ENCODE measurements at regions not wholly inside any gene's neighbourhood (a gene's known extent, or its start where the extent isn't known, plus 50 kb on each side); places are given as distances from the start of the nearest gene placed in this dataset.

DNA sequence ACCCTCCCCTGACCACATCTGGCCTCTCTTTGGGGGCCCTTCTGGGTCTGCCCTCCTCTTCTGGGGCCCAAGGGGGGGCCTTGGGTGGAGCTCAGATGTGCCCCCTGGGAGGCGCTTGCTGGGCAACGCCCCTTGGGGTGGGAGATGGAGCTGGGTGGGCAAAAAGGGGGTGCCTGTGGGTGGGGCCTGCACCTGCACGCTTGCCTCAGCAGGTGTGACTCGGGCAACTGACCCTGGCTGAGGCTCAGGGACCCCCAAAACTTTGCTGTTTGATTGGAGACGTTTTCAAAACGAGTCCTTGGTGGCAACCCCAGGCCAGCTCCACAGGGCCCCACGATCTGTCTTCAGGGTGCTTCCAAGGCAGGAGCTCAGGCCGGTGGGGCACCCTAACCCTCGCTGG is 105.3 kb downstream of the SIK1 start:
- Mint-ChIP-seq H3K27ac (no peak overlapping the region), H3K36me3 (ENCODE audit: low read depth) (no peaks in the 10 kb centered on the region), H3K4me1 (ENCODE audit: low read depth) (peaks cover 6% of the 10 kb centered on the region), H3K27me3 (ENCODE audit: low read depth) (peaks cover 3% of the 10 kb centered on the region), H3K4me3 (no peak overlapping the region), H3K9me3 (no peaks in the 10 kb centered on the region)

DNA sequence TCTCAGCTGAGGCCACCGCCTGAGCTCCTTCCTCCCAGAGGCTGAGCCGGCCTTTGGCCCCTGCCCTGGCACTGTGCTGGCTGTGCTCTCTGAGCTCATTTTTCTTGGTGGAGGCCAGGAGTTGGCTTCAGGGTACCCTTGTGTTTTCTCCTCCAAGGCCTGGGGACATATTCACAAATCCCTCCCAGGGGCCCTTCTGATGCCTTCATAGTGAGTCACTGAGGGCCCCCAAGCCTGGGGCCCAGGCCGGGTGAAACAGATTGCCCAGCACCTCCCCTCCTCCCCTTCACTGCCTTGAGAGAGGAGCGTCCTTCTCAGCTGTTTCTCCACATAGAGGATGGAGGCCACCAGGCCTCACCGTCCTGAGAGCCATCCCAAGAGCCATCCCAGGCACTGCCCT is 105.8 kb downstream of the SIK1 start:
- no peak overlapping the region for H3K4me3 Mint-ChIP-seq
- H3K27ac Mint-ChIP-seq: no peak overlapping the region

DNA sequence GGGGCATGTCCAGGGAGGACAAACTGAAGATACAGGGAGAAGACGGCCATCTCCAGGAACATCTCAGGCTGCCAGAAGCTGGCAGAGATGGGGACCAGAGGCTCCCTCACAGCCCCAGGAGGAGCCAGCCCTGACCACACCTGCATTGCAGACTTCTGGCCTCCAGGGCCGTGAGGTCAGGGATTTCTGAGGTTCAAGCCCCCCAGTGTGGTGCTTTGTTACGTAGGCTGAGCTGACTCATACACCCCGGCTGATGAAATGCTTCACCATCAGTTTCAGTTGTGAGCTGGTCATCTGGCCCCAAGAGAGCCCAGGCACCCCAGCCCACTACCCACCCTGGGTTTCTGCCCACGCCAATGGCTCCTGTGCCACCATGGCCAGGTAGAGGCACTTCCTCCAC is 106.4 kb downstream of the SIK1 start:
- Mint-ChIP-seq H3K27me3 (ENCODE audit: low read depth) (peaks cover 3% of the 10 kb centered on the region), H3K27ac (no peak overlapping the region), H3K9me3 (no peaks in the 10 kb centered on the region), H3K4me1 (ENCODE audit: low read depth) (no peaks in the 10 kb centered on the region), H3K4me3 (no peak overlapping the region), H3K36me3 (ENCODE audit: low read depth) (no peaks in the 10 kb centered on the region)

More for the DNA sequence above, 105.8 kb downstream of the SIK1 start:
- H3K27me3 Mint-ChIP-seq (ENCODE audit: low read depth): peaks cover 3% of the 10 kb centered on the region
- peaks cover 3% of the 10 kb centered on the region for H3K4me1 Mint-ChIP-seq (ENCODE audit: low read depth)
- no peaks in the 10 kb centered on the region for H3K9me3 Mint-ChIP-seq
- no peaks in the 10 kb centered on the region for H3K36me3 Mint-ChIP-seq (ENCODE audit: low read depth)

DNA sequence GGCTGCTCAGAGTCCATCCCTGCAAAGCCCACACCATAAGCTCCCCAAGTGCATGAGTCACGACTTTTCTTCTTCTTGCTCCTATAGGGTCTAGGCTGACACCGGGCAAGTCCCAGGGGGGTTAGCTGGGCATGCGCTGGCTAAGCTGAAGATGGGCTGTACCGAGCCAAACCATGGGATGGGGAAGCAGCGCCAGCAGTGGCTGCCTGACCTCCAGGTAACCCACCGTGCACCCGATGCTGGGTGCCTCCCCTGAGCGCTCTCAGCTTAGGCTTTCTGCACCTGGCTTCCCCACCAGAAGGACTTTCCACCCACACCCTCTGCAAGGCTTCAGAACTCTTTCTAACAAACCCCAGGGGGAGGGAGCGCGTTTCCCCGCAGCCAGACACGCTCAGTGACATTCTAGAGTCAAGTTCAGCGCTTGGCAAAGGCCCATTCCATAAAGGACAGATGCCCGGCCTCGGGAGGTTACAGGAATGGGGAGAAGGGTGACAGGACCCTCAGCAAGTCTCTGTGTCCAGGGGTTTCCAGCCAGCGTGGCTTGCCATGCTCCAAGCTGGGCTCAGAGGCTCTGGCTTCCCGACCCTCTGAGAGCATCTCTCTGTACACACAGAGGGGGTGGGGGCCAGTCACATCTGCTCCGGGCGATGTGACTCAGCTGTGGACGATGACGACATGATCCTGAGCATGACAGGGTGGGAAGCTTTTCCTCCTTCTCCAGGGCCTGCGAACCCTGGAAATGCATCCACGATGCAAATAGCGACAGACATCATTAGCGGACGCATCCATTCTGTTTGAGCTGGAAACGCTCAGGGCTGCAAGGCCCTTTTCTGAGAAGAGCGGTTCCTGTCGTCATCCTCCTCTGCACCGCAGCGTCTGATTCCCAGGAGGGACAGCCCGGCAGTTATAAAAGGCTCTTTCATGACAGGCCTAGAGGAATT is 107.8 kb downstream of the SIK1 start:
- H3K27me3 Mint-ChIP-seq (ENCODE audit: low read depth): peaks cover 3% of the 10 kb centered on the region
- no peak overlapping the region for H3K27ac Mint-ChIP-seq
- no peaks in the 10 kb centered on the region for H3K9me3 Mint-ChIP-seq
- no peak overlapping the region for H3K4me3 Mint-ChIP-seq
- peaks cover 2% of the 10 kb centered on the region for H3K4me1 Mint-ChIP-seq (ENCODE audit: low read depth)
- no peaks in the 10 kb centered on the region for H3K36me3 Mint-ChIP-seq (ENCODE audit: low read depth)

DNA sequence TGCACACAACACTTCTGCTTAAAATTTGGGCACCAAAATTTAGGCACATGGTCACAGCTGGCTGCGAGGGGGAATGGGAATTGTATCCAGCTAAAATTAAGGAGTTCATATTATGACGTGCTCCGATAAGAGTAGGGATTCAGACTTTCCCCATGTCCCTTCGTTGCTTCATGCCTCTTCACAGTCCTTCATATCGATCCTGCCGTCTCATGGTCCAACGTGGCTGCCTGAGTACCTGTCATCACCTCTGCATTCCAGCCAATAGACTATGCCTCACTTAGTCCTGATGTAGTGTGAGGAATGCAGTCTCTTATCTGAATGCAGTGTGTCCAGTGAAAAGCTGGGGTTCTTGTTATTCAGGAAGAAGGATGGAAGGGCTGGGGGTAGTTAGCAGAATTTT is 108.6 kb downstream of the SIK1 start:
- Mint-ChIP-seq H3K36me3 (ENCODE audit: low read depth) (no peaks in the 10 kb centered on the region), H3K27ac (no peak overlapping the region), H3K4me3 (no peak overlapping the region), H3K4me1 (ENCODE audit: low read depth) (peaks cover 2% of the 10 kb centered on the region), H3K27me3 (ENCODE audit: low read depth) (peaks cover 3% of the 10 kb centered on the region), H3K9me3 (no peaks in the 10 kb centered on the region)

DNA sequence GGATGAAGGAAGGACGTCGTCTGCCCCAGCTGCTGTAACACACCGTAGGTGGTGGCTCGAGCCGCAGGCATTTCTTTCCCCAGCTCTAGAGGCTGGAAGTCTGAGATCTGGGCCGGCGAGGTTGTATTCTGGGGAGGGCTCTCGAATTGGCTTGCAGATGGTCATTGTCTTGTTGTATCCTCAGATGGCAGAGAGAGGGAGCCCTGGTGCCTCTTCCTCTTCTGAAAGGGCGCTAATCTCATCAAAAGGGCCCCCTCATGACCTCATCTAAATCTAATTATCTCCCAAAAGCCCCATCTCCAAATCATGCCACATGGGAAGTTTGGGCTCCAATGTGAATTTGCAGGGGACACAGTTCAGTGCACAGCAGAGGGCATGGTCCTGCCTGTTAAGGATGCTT is 109.0 kb downstream of the SIK1 start:
- Mint-ChIP-seq H3K9me3 (no peaks in the 10 kb centered on the region), H3K4me3 (no peak overlapping the region), H3K4me1 (ENCODE audit: low read depth) (peaks cover 2% of the 10 kb centered on the region), H3K27me3 (ENCODE audit: low read depth) (peaks cover 3% of the 10 kb centered on the region), H3K27ac (no peak overlapping the region), H3K36me3 (ENCODE audit: low read depth) (no peaks in the 10 kb centered on the region)

DNA sequence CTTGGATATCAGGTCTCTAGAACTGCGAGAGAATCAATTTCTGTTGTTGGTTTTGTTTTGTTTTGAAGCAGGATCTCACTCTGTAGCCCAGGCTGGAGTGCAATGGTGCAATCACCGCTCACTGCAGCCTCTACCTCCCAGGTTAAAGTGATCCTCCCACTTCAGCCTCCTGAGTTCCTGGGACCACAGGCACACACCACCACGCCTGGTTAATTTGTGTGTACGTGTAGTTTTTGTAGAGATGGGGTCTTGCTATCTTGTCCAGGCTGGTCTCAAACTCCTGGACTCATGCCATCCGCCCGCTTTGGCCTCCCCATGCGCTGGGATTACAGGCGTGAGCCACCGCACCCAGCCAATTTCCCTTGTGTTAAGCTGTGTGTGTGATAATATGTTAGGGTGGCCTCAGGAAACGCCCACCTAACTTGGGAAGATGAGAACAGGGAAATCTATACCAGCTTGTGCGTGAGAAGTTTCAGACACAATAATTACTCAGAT is 109.6 kb downstream of the SIK1 start:
- peaks cover 2% of the 10 kb centered on the region for H3K4me1 Mint-ChIP-seq (ENCODE audit: low read depth)
- H3K27me3 Mint-ChIP-seq (ENCODE audit: low read depth): peaks cover 3% of the 10 kb centered on the region
- H3K27ac Mint-ChIP-seq: no peak overlapping the region

DNA sequence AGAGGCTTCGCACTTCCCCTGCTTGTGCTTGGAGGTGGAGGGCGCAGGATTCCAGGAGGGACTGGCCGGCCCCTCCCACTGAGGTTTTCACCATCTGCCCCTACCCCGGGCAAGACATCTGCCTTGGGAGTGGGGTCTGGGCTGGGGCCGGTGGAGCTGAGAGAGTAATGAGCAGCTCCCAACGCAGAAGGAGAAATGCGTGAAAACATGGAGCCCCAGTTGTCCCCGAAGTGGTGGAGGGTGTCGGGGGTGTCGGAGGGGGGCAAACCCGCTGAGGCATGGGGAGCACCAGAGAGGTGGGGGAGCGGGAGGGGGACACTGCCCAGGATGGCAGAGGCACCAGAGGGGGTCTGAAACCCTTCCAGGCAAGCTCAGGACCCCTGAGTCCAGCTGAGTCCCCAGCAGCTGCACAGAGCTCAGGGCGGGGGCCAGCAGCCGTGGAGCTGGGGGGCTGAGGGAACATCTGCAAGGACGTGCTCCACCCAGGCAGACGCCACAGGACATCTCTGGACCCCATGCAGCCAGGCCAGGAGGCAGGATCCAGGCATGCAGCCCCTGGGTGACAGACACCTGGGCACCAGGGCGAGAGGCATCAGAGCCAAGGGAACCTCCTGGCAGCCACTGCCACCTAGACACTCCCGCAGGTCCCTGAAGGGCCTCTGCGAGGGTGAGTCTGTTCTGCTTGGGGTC is 110.6 kb downstream of the SIK1 start:
- H3K36me3 Mint-ChIP-seq (ENCODE audit: low read depth): no peaks in the 10 kb centered on the region
- H3K27me3 Mint-ChIP-seq (ENCODE audit: low read depth): peaks cover 3% of the 10 kb centered on the region
- H3K4me3 Mint-ChIP-seq: no peak overlapping the region
- H3K4me1 Mint-ChIP-seq (ENCODE audit: low read depth): peaks cover 2% of the 10 kb centered on the region
- no peak overlapping the region for H3K27ac Mint-ChIP-seq
- no peaks in the 10 kb centered on the region for H3K9me3 Mint-ChIP-seq

More for the DNA sequence above, 109.6 kb downstream of the SIK1 start:
- Mint-ChIP-seq H3K9me3 (no peaks in the 10 kb centered on the region), H3K36me3 (ENCODE audit: low read depth) (no peaks in the 10 kb centered on the region), H3K4me3 (no peak overlapping the region)

DNA sequence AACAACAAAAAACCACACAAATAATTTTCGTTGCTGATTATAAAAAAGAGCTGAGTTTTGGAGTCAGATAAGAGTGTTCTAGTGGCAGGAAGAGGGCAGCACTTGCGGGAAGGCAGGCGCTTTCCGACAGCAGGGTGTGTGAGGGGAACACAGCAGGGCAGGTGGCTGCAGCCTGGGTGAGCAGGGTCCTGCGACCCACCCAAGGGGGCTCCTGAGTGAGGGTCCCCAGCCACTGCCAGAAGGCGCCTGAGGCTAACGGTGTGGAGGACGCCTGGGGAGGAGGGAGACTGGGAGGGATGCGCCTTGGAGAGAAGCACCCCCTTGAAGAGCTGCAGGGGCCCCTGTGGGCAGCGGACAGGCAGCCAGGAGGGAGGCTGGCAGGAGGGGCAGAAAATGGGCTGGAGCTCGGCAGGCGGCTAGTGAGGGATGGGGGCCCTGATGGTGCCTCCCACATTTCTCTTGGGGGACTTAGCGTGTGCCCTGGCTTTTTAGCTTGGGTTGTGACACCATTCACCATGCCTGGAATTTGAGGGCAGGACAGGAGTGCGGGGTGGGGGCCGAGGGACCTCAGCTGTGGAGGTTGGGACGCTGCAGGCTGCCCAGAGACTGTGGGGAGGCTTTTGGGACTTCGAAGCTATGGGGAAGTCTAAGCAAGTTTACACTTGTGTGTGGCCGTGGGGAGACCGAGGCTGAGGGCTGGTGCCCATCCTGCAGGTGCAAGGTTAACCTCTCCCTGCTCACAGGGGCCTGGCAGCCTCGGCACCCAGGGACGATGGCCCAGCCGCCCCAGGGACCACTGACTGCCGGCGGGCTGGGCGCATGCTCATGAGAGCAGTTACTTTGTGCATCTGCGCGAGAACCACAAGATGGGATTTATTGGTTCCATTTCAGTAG is 111.4 kb downstream of the SIK1 start:
- no peaks in the 10 kb centered on the region for H3K36me3 Mint-ChIP-seq (ENCODE audit: low read depth)
- peak overlapping the region; percentile 28 for H3K27ac Mint-ChIP-seq
- no peaks in the 10 kb centered on the region for H3K9me3 Mint-ChIP-seq
- peaks cover 3% of the 10 kb centered on the region for H3K27me3 Mint-ChIP-seq (ENCODE audit: low read depth)
- no peak overlapping the region for H3K4me3 Mint-ChIP-seq
- H3K4me1 Mint-ChIP-seq (ENCODE audit: low read depth): peaks cover 2% of the 10 kb centered on the region

DNA sequence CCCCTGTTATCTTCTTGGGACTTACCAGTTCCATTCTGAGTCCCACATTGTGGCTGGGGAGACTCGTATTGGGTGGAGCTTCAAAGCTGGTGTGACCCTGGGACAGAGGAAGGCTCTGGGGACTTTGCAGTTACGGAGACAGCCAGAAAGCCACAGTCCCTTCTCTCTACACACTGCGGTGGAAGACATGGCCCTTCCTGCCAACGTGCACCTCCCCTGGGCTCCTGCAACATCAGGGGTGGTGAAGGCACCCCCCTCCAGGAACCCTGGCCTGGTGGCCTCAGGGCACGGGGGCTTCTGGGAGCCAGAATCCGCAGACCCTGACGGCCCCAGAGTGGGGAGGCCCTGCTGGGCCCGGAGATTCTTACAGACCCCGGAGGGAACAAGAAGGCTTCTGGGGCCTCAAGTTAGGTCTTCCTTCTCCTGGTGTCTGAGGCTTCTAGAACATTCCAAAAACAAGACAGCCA is 113.0 kb downstream of the SIK1 start:
- Mint-ChIP-seq H3K27ac (peak overlapping the region; percentile 27), H3K27me3 (ENCODE audit: low read depth) (peaks cover 3% of the 10 kb centered on the region), H3K9me3 (no peaks in the 10 kb centered on the region), H3K4me3 (no peak overlapping the region), H3K36me3 (ENCODE audit: low read depth) (no peaks in the 10 kb centered on the region), H3K4me1 (ENCODE audit: low read depth) (peaks cover 2% of the 10 kb centered on the region)

DNA sequence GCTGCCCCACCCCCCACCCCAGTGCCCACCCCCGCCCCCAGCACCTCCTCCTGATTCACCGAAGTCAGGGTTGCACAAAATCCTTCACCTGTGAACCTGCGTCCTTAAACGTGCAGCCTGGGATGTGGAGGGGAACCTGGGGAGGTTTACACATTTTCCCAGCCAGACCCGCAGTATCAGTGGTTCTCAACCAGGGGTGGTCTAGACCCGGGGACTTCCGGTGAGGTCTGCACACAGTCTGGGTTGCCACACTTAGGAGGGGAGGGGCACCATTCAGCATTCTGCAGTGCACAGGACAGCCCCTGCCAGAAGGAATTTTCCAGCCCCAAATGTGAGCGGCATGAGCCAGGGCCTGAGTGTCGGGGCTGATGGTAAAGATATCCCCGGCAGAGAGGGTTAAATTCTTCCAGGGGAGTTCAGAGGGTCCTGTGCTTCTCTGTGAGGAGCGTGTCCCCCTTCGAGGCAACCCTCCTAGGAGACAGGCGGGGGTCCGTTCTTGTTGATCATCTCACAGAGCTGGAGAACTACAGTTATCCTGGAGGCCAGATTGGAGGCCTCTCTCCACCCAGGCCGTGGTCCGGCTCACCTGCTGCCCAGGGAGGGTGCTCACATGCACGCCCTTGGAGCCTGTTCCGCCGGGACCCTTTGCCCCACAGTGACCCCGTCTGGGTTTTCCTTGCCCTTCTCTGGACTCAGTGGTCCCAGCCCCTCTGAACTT is 113.6 kb downstream of the SIK1 start:
- H3K36me3 Mint-ChIP-seq (ENCODE audit: low read depth): no peaks in the 10 kb centered on the region
- H3K9me3 Mint-ChIP-seq: no peaks in the 10 kb centered on the region
- peaks cover 3% of the 10 kb centered on the region for H3K27me3 Mint-ChIP-seq (ENCODE audit: low read depth)
- H3K27ac Mint-ChIP-seq: peak overlapping the region; percentile 52
- H3K4me3 Mint-ChIP-seq: no peak overlapping the region
- H3K4me1 Mint-ChIP-seq (ENCODE audit: low read depth): peaks cover 2% of the 10 kb centered on the region

DNA sequence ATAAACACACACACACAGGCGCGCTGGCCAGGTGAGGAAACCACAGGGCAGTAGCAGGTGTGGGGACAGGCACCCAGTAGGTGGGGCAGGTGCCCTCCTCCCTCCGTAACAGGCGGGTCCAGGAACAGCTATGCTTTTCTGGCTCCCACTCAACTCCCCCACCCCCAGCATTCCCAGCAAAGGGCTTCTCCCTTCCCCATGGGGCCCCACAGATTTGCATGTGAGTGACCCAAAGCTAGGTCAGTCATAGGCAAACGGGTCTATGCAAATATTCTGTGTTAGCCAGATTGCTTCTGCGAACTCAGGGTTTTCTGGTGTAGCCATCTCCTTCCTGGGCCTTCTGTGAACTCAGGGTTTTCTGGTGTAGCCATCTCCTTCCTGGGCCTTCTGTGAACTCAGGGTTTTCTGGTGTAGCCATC is 114.2 kb downstream of the SIK1 start:
- H3K36me3 Mint-ChIP-seq (ENCODE audit: low read depth): no peaks in the 10 kb centered on the region
- H3K4me3 Mint-ChIP-seq: no peak overlapping the region
- H3K27me3 Mint-ChIP-seq (ENCODE audit: low read depth): peaks cover 3% of the 10 kb centered on the region
- no peaks in the 10 kb centered on the region for H3K9me3 Mint-ChIP-seq
- peaks cover 2% of the 10 kb centered on the region for H3K4me1 Mint-ChIP-seq (ENCODE audit: low read depth)
- H3K27ac Mint-ChIP-seq: peak overlapping the region; percentile 49

DNA sequence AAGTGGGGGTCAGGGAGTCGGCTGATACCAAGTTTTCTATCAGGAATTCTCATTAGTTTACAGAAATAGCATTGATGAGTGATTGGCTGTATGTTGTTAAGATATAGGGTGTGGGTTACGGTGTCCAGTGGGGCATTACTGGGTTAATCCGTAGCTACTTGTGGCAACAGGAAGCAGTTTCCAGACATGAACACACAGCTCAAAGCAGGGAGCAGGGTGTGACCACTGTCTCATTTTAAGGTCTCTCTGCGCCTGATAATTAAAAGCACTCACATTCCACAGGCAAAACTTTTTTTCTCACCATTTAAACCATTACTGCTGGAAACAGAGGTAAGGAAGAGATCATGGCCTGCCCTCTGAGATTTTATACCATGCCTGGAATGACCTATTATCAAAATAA is 114.9 kb downstream of the SIK1 start:
- H3K36me3 Mint-ChIP-seq (ENCODE audit: low read depth): no peaks in the 10 kb centered on the region
- H3K9me3 Mint-ChIP-seq: no peaks in the 10 kb centered on the region
- peaks cover 4% of the 10 kb centered on the region for H3K4me1 Mint-ChIP-seq (ENCODE audit: low read depth)
- H3K27ac Mint-ChIP-seq: no peak overlapping the region
- no peak overlapping the region for H3K4me3 Mint-ChIP-seq
- peaks cover 3% of the 10 kb centered on the region for H3K27me3 Mint-ChIP-seq (ENCODE audit: low read depth)
